HEK293 (cell line): ENCODE measurements at regions not wholly inside any gene's neighbourhood (a gene's known extent, or its start where the extent isn't known, plus 50 kb on each side); places are given as distances from the start of the nearest gene placed in this dataset.

Source experiments
- CTCF ChIA-PET: fragments of 350-600 bp; formaldehyde crosslinking; extraction: SDS; loops from one replicate; lab custom pipeline; 2021; ENCODE audit warnings: antibody characterized with exemption; lab: Yijun Ruan, JAX
- POLR2A ChIA-PET: fragments of 300-600 bp; formaldehyde crosslinking; extraction: SDS; loops from one replicate; lab custom pipeline; 2020; ENCODE audit warnings: antibody characterized with exemption, inconsistent platforms; lab: Yijun Ruan, JAX
- H3K27ac ChIP-seq: fragments of 200-500 bp; sonication (Bioruptor generic); 2 replicates; pipeline ENCODE4 v1.5.1; 2014; ENCODE audit warnings: low read depth, low read length, control low read depth, inconsistent platforms; ENCODE audit errors: extremely low read depth
- H3K36me3 ChIP-seq, 2 experiments: fragments of 200-500 bp in 1 of 2; sonication (Bioruptor generic) in 1 of 2; 1 replicate in 1 of 2; 2 replicates in 1 of 2; pipeline ENCODE4 v1.5.1; 2014 to 2017; ENCODE audit warnings: inconsistent platforms in 2 of 2, low read length in 2 of 2; ENCODE audit not compliant: control insufficient read depth in 2 of 2, insufficient read depth in 1 of 2
- H3K4me1 ChIP-seq: fragments of 200-500 bp; sonication (Bioruptor generic); 2 replicates; pipeline ENCODE4 v1.5.1; 2014; ENCODE audit warnings: mild to moderate bottlenecking, low read length, inconsistent platforms; ENCODE audit not compliant: control insufficient read depth, insufficient read depth
- H3K4me3 ChIP-seq: 2 replicates; pipeline ENCODE4 v1.5.1; 2011; ENCODE audit warnings: low read depth, mild to moderate bottlenecking, control low read depth, low read length, moderate library complexity
- H3K9me3 ChIP-seq: fragments of 200-500 bp; sonication (Bioruptor generic); 2 replicates; pipeline ENCODE4 v1.5.1; 2014; ENCODE audit warnings: low read depth, low read length, inconsistent platforms; ENCODE audit not compliant: control insufficient read depth, insufficient read depth
- INSM2 ChIP-seq: fragments of 450-650 bp; formaldehyde crosslinking; IDR thresholded peaks from 2 replicates; pipeline ENCODE4 v1.5.1; 2016; ENCODE audit warnings: missing biosample characterization, missing genetic modification characterization
- REST ChIP-seq: fragments of 450-650 bp; formaldehyde crosslinking; IDR thresholded peaks from 2 replicates; pipeline ENCODE4 v1.5.1; 2016; ENCODE audit warnings: missing biosample characterization, missing genetic modification characterization
- SCRT2 ChIP-seq: fragments of 450-650 bp; formaldehyde crosslinking; IDR thresholded peaks from 2 replicates; pipeline ENCODE4 v1.5.1; 2016; ENCODE audit warnings: missing biosample characterization, missing genetic modification characterization
- ZNF10 ChIP-seq: fragments of 450-650 bp; formaldehyde crosslinking; IDR thresholded peaks from 2 replicates; pipeline ENCODE4 v1.5.1; 2017; ENCODE audit warnings: missing biosample characterization, missing genetic modification characterization
- ZNF2 ChIP-seq: fragments of 450-650 bp; formaldehyde crosslinking; IDR thresholded peaks from 2 replicates; pipeline ENCODE4 v1.5.1; 2016; ENCODE audit warnings: missing biosample characterization, missing genetic modification characterization
- ZNF211 ChIP-seq: fragments of 450-650 bp; formaldehyde crosslinking; IDR thresholded peaks from 2 replicates; pipeline ENCODE4 v1.5.1; 2016; ENCODE audit warnings: low read depth, missing biosample characterization, missing genetic modification characterization
- ZNF324 ChIP-seq: fragments of 450-650 bp; formaldehyde crosslinking; IDR thresholded peaks from 2 replicates; pipeline ENCODE4 v1.5.1; 2016; ENCODE audit warnings: missing biosample characterization, missing genetic modification characterization
- ZNF37A ChIP-seq: fragments of 450-650 bp; IDR thresholded peaks from 2 replicates; pipeline ENCODE4 v1.5.1; 2018; ENCODE audit warnings: missing biosample characterization, missing genetic modification characterization
- ZNF404 ChIP-seq: fragments of 450-650 bp; formaldehyde crosslinking; IDR thresholded peaks from 2 replicates; pipeline ENCODE4 v1.5.1; 2017; ENCODE audit warnings: missing biosample characterization, missing genetic modification characterization
- ZNF514 ChIP-seq: fragments of 450-650 bp; formaldehyde crosslinking; IDR thresholded peaks from 2 replicates; pipeline ENCODE4 v1.5.1; 2016; ENCODE audit warnings: missing biosample characterization, missing genetic modification characterization
- ZNF561 ChIP-seq: fragments of 450-650 bp; IDR thresholded peaks from 2 replicates; pipeline ENCODE4 v1.5.1; 2018; ENCODE audit warnings: missing biosample characterization, missing genetic modification characterization, borderline replicate concordance
- ZNF621 ChIP-seq: fragments of 450-650 bp; formaldehyde crosslinking; IDR thresholded peaks from 2 replicates; pipeline ENCODE4 v1.5.1; 2017; ENCODE audit warnings: missing biosample characterization, missing genetic modification characterization
- ZNF664 ChIP-seq: fragments of 450-650 bp; formaldehyde crosslinking; IDR thresholded peaks from 2 replicates; pipeline ENCODE4 v1.5.1; 2016; ENCODE audit warnings: missing biosample characterization, missing genetic modification characterization
- ZNF792 ChIP-seq: fragments of 450-650 bp; formaldehyde crosslinking; IDR thresholded peaks from 2 replicates; pipeline ENCODE4 v1.5.1; 2016; ENCODE audit warnings: missing biosample characterization, missing genetic modification characterization
- ZNF843 ChIP-seq: fragments of 450-650 bp; formaldehyde crosslinking; IDR thresholded peaks from 2 replicates; pipeline ENCODE4 v1.5.1; 2016; ENCODE audit warnings: missing biosample characterization, missing genetic modification characterization
- ZSCAN23 ChIP-seq: fragments of 450-650 bp; formaldehyde crosslinking; IDR thresholded peaks from 2 replicates; pipeline ENCODE4 v1.5.1; 2016; ENCODE audit warnings: missing biosample characterization, missing genetic modification characterization
- ZSCAN30 ChIP-seq: fragments of 450-650 bp; IDR thresholded peaks from 2 replicates; pipeline ENCODE4 v1.5.1; 2018; ENCODE audit warnings: missing biosample characterization, mild to moderate bottlenecking, missing genetic modification characterization, moderate library complexity
- ZSCAN5A ChIP-seq: fragments of 450-650 bp; formaldehyde crosslinking; IDR thresholded peaks from 2 replicates; pipeline ENCODE4 v1.5.1; 2016; ENCODE audit warnings: missing biosample characterization, missing genetic modification characterization
- TF ChIP-seq, protein P1 (sequence below): fragments of 450-650 bp; formaldehyde crosslinking; IDR thresholded peaks from 2 replicates; pipeline ENCODE4 v1.5.1; 2017; ENCODE audit warnings: missing biosample characterization, missing genetic modification characterization

- TF ChIP-seq INSM2 (no peak), ZNF404 (tag by site-specific recombination) (no peak), REST (tag by site-specific recombination) (no peak), ZNF10 (no peak), ZNF2 (tag by site-specific recombination) (no peak), ZNF843 (tag by site-specific recombination) (no peak)
- TF ChIP-seq, protein P1, sequence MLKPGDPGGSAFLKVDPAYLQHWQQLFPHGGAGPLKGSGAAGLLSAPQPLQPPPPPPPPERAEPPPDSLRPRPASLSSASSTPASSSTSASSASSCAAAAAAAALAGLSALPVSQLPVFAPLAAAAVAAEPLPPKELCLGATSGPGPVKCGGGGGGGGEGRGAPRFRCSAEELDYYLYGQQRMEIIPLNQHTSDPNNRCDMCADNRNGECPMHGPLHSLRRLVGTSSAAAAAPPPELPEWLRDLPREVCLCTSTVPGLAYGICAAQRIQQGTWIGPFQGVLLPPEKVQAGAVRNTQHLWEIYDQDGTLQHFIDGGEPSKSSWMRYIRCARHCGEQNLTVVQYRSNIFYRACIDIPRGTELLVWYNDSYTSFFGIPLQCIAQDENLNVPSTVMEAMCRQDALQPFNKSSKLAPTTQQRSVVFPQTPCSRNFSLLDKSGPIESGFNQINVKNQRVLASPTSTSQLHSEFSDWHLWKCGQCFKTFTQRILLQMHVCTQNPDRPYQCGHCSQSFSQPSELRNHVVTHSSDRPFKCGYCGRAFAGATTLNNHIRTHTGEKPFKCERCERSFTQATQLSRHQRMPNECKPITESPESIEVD: no peak
Observed at GRCh38 chr14:87600240-87600639, 392.7 kb downstream of the GALC start (continued).

DNA sequence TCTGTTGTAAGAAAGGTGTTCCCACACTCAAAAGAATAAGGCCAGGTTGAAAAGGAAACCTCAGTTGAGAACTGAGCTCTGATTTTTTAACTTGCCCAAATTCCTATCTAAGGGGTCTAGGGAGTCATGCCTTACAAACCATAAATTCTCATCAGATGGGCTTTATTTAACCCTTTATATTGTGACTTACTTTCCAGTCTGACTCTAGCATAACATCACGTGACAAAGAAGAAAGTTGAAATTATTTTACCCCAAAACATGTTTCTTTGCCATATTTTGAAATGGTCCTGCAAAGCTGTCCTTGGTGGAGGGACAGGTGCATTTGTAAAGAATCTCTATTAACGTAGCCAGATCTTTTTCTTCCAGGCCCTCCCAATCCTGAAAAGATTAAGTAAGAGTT is 411.7 kb downstream of the GALC start:
- TF ChIP-seq SCRT2 (no peak), ZSCAN23 (tag by site-specific recombination) (no peak), ZSCAN30 (tag by site-specific recombination) (no peak), ZNF621 (tag by site-specific recombination) (no peak), ZSCAN5A (no peak), ZNF324 (tag by site-specific recombination) (no peak), ZNF792 (no peak), ZNF37A (tag by site-specific recombination) (no peak), ZNF664 (tag by site-specific recombination) (no peak), ZNF561 (tag by site-specific recombination) (no peak)
- Histone ChIP-seq H3K27ac (no peak overlapping the region), H3K4me3 (no peak overlapping the region), H3K36me3 (no peaks in the 10 kb centered on the region), H3K4me1 (no peaks in the 10 kb centered on the region), H3K9me3 (no peaks in the 10 kb centered on the region)
- POLR2A ChIA-PET: no interaction called here
- CTCF ChIA-PET: no interaction called here

GRCh38 chr14:87579036-87579435 is 413.9 kb downstream of the GALC start:
- TF ChIP-seq ZNF514 (tag by site-specific recombination) (no peak), ZNF211 (tag by site-specific recombination) (no peak)
- TF ChIP-seq, all 188 proteins: peak for 0
- Histone ChIP-seq H3K4me3 (no peak overlapping the region), H3K4me1 (no peaks in the 10 kb centered on the region), H3K36me3 (no peaks in the 10 kb centered on the region), H3K27ac (no peak overlapping the region), H3K9me3 (no peaks in the 10 kb centered on the region)
- POLR2A ChIA-PET: no interaction called here
- CTCF ChIA-PET: no interaction called here
